Neural cell (in vitro differentiated cells): ENCODE measurements at regions not wholly inside any gene's neighbourhood (a gene's known extent, or its start where the extent isn't known, plus 50 kb on each side); places are given as distances from the start of the nearest gene placed in this dataset.

ENCODE experiments used
- H2AFZ ChIP-seq: fragments of 200-600, 300-800 bp; sonication (generic), shearing (Covaris generic); 2 replicates; pipeline ENCODE4 v1.6.0; 2014; ENCODE audit warnings: low read depth, mild to moderate bottlenecking, antibody characterized with exemption, low read length, moderate library complexity
- H3F3A ChIP-seq: fragments of 200-600 bp; shearing (Covaris generic); 2 replicates; pipeline ENCODE4 v1.6.1; 2016; ENCODE audit warnings: mild to moderate bottlenecking, moderate library complexity, mixed read lengths, antibody characterized with exemption, low read length; ENCODE audit not compliant: insufficient read depth, poor library complexity, severe bottlenecking
- H3K27ac ChIP-seq: fragments of 200-600, 300-800 bp; sonication (generic), shearing (Covaris generic); 2 replicates; pipeline ENCODE4 v1.5.1; 2014; ENCODE audit warnings: mild to moderate bottlenecking, low read length, moderate library complexity
- H3K27me3 ChIP-seq: fragments of 300-800, 200-600 bp; sonication (generic), shearing (Covaris generic); 2 replicates; pipeline ENCODE4 v1.6.0; 2014; ENCODE audit warnings: mild to moderate bottlenecking, low read depth, low read length, moderate library complexity; ENCODE audit not compliant: insufficient read depth
- H3K36me3 ChIP-seq: fragments of 300-800, 200-600 bp; sonication (generic), shearing (Covaris generic); 2 replicates; pipeline ENCODE4 v1.5.1; 2014; ENCODE audit warnings: mild to moderate bottlenecking, antibody characterized with exemption, low read length, moderate library complexity; ENCODE audit not compliant: insufficient read depth
- H3K4me2 ChIP-seq: fragments of 300-800, 200-600 bp; sonication (generic), shearing (Covaris generic); 2 replicates; pipeline ENCODE4 v1.6.0; 2014; ENCODE audit warnings: mild to moderate bottlenecking, low read length
- H3K4me3 ChIP-seq: fragments of 300-800, 200-600 bp; sonication (generic), shearing (Covaris generic); 2 replicates; pipeline ENCODE4 v1.5.1; 2014; ENCODE audit warnings: mild to moderate bottlenecking, low read length, moderate library complexity
- H3K79me2 ChIP-seq: fragments of 200-600 bp; shearing (Covaris generic); replicated peaks from 2 replicates; pipeline ENCODE4 v1.6.0; 2014; ENCODE audit warnings: mild to moderate bottlenecking, low read length, moderate library complexity; ENCODE audit not compliant: insufficient read depth
- H3K9ac ChIP-seq: fragments of 300-800, 200-600 bp; sonication (generic), shearing (Covaris generic); 2 replicates; pipeline ENCODE4 v1.6.1; 2016; ENCODE audit warnings: mild to moderate bottlenecking, low read length, mixed read lengths
- H3K9me2 ChIP-seq: fragments of 200-600 bp; shearing (Covaris generic); 2 replicates; pipeline ENCODE4 v1.6.1; 2016; ENCODE audit warnings: mild to moderate bottlenecking, low read length, mixed read lengths; ENCODE audit not compliant: insufficient read depth
- H3K9me3 ChIP-seq: fragments of 200-600, 300-800 bp; sonication (generic), shearing (Covaris generic); 2 replicates; pipeline ENCODE4 v1.6.1; 2016; ENCODE audit warnings: mild to moderate bottlenecking, mixed run types, low read length, moderate library complexity, mixed read lengths
- H4K20me1 ChIP-seq: fragments of 200-600 bp; shearing (Covaris generic); 2 replicates; pipeline ENCODE4 v1.6.1; 2016; ENCODE audit warnings: mild to moderate bottlenecking, mixed run types; ENCODE audit not compliant: insufficient read depth
- EP300 ChIP-seq: fragments of 450-650 bp; conservative IDR thresholded peaks from 2 replicates; pipeline ENCODE4 v1.6.1; 2014; ENCODE audit warnings: antibody characterized with exemption, mild to moderate bottlenecking, moderate library complexity; ENCODE audit not compliant: poor library complexity, severe bottlenecking
- EZH2 ChIP-seq: fragments of 200-600, 300-800 bp; shearing (Covaris generic), sonication (generic); IDR thresholded peaks from 2 replicates; pipeline ENCODE4 v1.6.1; 2014; ENCODE audit warnings: antibody characterized with exemption, low read length, borderline replicate concordance, mild to moderate bottlenecking; ENCODE audit not compliant: insufficient read depth, poor library complexity, severe bottlenecking
- MXI1 ChIP-seq: fragments of 450-650 bp; conservative IDR thresholded peaks from 2 replicates; pipeline ENCODE4 v1.6.1; 2014; ENCODE audit warnings: antibody characterized with exemption, mild to moderate bottlenecking; ENCODE audit not compliant: poor library complexity, severe bottlenecking
- POLR2AphosphoS5 ChIP-seq: IDR thresholded peaks from 2 replicates; pipeline ENCODE4 v1.6.1; 2012
- RAD21 ChIP-seq: fragments of 450-650 bp; conservative IDR thresholded peaks from 2 replicates; pipeline ENCODE4 v1.6.1; 2014; ENCODE audit warnings: antibody characterized with exemption, mild to moderate bottlenecking, moderate library complexity
- REST ChIP-seq: IDR thresholded peaks from 2 replicates; pipeline ENCODE4 v1.6.1; 2012; ENCODE audit warnings: borderline replicate concordance
- SMC3 ChIP-seq: fragments of 450-650 bp; conservative IDR thresholded peaks from 2 replicates; pipeline ENCODE4 v1.6.1; 2014; ENCODE audit warnings: antibody characterized with exemption, mild to moderate bottlenecking, moderate library complexity; ENCODE audit not compliant: poor library complexity
- TAF1 ChIP-seq: IDR thresholded peaks from 2 replicates; pipeline ENCODE4 v1.6.1; 2012; ENCODE audit warnings: low read depth
- TF ChIP-seq, protein P1 (sequence below): fragments of 450-650 bp; IDR thresholded peaks from 2 replicates; pipeline ENCODE4 v1.5.1; 2014; ENCODE audit warnings: antibody characterized with exemption, mild to moderate bottlenecking, moderate library complexity; ENCODE audit not compliant: poor library complexity, severe bottlenecking

- H3K9me3 ChIP-seq: no peaks in the 10 kb centered on the region
- TF ChIP-seq EZH2 (no peak), EP300 (no peak), SMC3 (no peak), MXI1 (no peak), REST (no peak), RAD21 (no peak), POLR2AphosphoS5 (no peak)
- no peaks in the 10 kb centered on the region for H3K27me3 ChIP-seq
- no peaks in the 10 kb centered on the region for H4K20me1 ChIP-seq
- H3K4me2 ChIP-seq: no peak overlapping the region
- H3F3A ChIP-seq: no peaks in the 10 kb centered on the region
- H3K4me3 ChIP-seq: no peak overlapping the region
- H3K36me3 ChIP-seq: no peaks in the 10 kb centered on the region
- H3K27ac ChIP-seq: no peak overlapping the region
- H3K9ac ChIP-seq: no peak overlapping the region
- H3K79me2 ChIP-seq: no peaks in the 10 kb centered on the region
- no peaks in the 10 kb centered on the region for H3K9me2 ChIP-seq
- H2AFZ ChIP-seq: no peak overlapping the region
Measured at GRCh38 chr18:24940416-24940815, 411.6 kb downstream of the ZNF521 start.

- no peak for TF ChIP-seq POLR2AphosphoS5
- TF ChIP-seq EZH2: no peak
- TF ChIP-seq RAD21: no peak
- TF ChIP-seq SMC3: no peak
- TF ChIP-seq, protein P1, sequence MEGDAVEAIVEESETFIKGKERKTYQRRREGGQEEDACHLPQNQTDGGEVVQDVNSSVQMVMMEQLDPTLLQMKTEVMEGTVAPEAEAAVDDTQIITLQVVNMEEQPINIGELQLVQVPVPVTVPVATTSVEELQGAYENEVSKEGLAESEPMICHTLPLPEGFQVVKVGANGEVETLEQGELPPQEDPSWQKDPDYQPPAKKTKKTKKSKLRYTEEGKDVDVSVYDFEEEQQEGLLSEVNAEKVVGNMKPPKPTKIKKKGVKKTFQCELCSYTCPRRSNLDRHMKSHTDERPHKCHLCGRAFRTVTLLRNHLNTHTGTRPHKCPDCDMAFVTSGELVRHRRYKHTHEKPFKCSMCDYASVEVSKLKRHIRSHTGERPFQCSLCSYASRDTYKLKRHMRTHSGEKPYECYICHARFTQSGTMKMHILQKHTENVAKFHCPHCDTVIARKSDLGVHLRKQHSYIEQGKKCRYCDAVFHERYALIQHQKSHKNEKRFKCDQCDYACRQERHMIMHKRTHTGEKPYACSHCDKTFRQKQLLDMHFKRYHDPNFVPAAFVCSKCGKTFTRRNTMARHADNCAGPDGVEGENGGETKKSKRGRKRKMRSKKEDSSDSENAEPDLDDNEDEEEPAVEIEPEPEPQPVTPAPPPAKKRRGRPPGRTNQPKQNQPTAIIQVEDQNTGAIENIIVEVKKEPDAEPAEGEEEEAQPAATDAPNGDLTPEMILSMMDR: no peak
- TF ChIP-seq REST: no peak
- TF ChIP-seq MXI1: no peak
- no peak for TF ChIP-seq EP300
- TF ChIP-seq TAF1: no peak
- Histone ChIP-seq H3K9me3 (no peaks in the 10 kb centered on the region), H3K9me2 (no peaks in the 10 kb centered on the region), H4K20me1 (no peaks in the 10 kb centered on the region), H3K27ac (no peak overlapping the region), H2AFZ (no peak overlapping the region), H3K36me3 (no peaks in the 10 kb centered on the region), H3K27me3 (no peaks in the 10 kb centered on the region), H3K9ac (no peak overlapping the region), H3F3A (no peaks in the 10 kb centered on the region), H3K79me2 (no peaks in the 10 kb centered on the region), H3K4me3 (no peak overlapping the region), H3K4me2 (no peak overlapping the region)
Measured at GRCh38 chr18:24941174-24941951, 410.6 kb downstream of the ZNF521 start.
